ENCODE measurements at regions not wholly inside any gene's neighbourhood (a gene's known extent, or its start where the extent isn't known, plus 50 kb on each side); places are given as distances from the start of the nearest gene placed in this dataset.
A peak's percentile ranks its signal among the peaks of the same experiment; 100 is the strongest.

- TF ChIP-seq CTCF (conservative IDR thresholded peaks at IDR 0.05 in 1 of 2, IDR thresholded peaks at IDR 0.05 in 1 of 2; ENCODE audit: extremely low read depth in 1 of 2, insufficient read depth in 1 of 2, low read depth in 1 of 2, low read length in 2 of 2) = peak; percentile 93 to 99
- TF ChIP-seq EZH2 (IDR thresholded peaks at IDR 0.05; ENCODE audit: borderline replicate concordance, low read length) = no peak
Observed at GRCh38 chr5:100430268-100431195, 104.6 kb upstream of the FAM174A start.

All from mammary epithelial cell (primary cell).